Suprapubic skin (tissue), 4 donors: ENCODE measurements at regions not wholly inside any gene's neighbourhood (a gene's known extent, or its start where the extent isn't known, plus 50 kb on each side); places are given as distances from the start of the nearest gene placed in this dataset.

Experiments used
- DNase-seq, 2 donors: peaks; one replicate each; pipeline ENCODE4 v3.0.0-alpha.2; 2019; ENCODE audit warnings: low spot score in 2 of 2
- H3K27ac ChIP-seq: fragments of 200-600 bp; sonication (generic); one replicate; pipeline ENCODE4 v1.5.1; 2019
- H3K27me3 ChIP-seq: fragments of 200-600 bp; sonication (generic); one replicate; pipeline ENCODE4 v1.5.1; 2019
- H3K36me3 ChIP-seq: fragments of 200-600 bp; sonication (generic); one replicate; pipeline ENCODE4 v1.5.1; 2019
- H3K4me1 ChIP-seq: fragments of 200-600 bp; sonication (generic); one replicate; pipeline ENCODE4 v1.5.1; 2019
- H3K4me3 ChIP-seq: fragments of 200-600 bp; sonication (generic); one replicate; pipeline ENCODE4 v1.5.1; 2019; ENCODE audit warnings: mild to moderate bottlenecking
- H3K9me3 ChIP-seq: fragments of 200-600 bp; sonication (generic); one replicate; pipeline ENCODE4 v1.5.1; 2019
- CTCF ChIP-seq, 2 donors: fragments of 200-600 bp in 1 of 2; fragments of 450-650 bp in 1 of 2; sonication (generic) in 1 of 2; IDR thresholded peaks; one replicate each; pipeline ENCODE4 v1.5.1; 2016 to 2019; ENCODE audit warnings: antibody characterized with exemption in 2 of 2, mild to moderate bottlenecking in 1 of 2, moderate library complexity in 1 of 2
- EP300 ChIP-seq: sonication (generic); formaldehyde crosslinking; IDR thresholded peaks from one replicate; pipeline ENCODE4 v1.6.1; 2017; ENCODE audit warnings: antibody characterized with exemption
- POLR2A ChIP-seq, 2 donors: fragments of 450-650 bp; IDR thresholded peaks; one replicate each; pipeline ENCODE4 v1.6.1; 2017; ENCODE audit warnings: antibody characterized with exemption in 2 of 2, mild to moderate bottlenecking in 2 of 2, moderate library complexity in 2 of 2
- POLR2AphosphoS5 ChIP-seq, 3 donors: sonication (generic); formaldehyde crosslinking; IDR thresholded peaks; one replicate each; pipeline ENCODE4 v1.6.1; 2017; ENCODE audit warnings: antibody characterized with exemption in 3 of 3
- WGBS: methylation state at CpG from one replicate; pipeline ENCODE4 v1.1.5; 2018; 5-methylcytosine and 5-hydroxymethylcytosine counted together

- no peak for DNase-seq
- no peak for TF ChIP-seq EP300
- TF ChIP-seq CTCF (IDR thresholded peaks at IDR 0.05), result no peak
- TF ChIP-seq POLR2AphosphoS5 (IDR thresholded peaks at IDR 0.05), result no peak
- H3K36me3 ChIP-seq, result no peaks in the 10 kb centered on the region
- no peak overlapping the region for H3K27ac ChIP-seq
- H3K4me3 ChIP-seq, result no peak overlapping the region
- H3K9me3 ChIP-seq, result no peaks in the 10 kb centered on the region
- no peaks in the 10 kb centered on the region for H3K27me3 ChIP-seq
- 67% methylated on average over 4 of the region's 4 CpGs for WGBS
- no peaks in the 10 kb centered on the region for H3K4me1 ChIP-seq
These were observed 398.4 kb downstream of the PPP3CA start for GRCh38 chr4:100948911-100949310.

- H3K4me1 ChIP-seq, result no peaks in the 10 kb centered on the region
- TF ChIP-seq EP300 (no peak), POLR2AphosphoS5 (IDR thresholded peaks at IDR 0.05) (no peak)
- H3K9me3 ChIP-seq, result no peaks in the 10 kb centered on the region
- H3K27me3 ChIP-seq, result no peaks in the 10 kb centered on the region
- no peaks in the 10 kb centered on the region for H3K36me3 ChIP-seq
- no peak overlapping the region for H3K27ac ChIP-seq
- H3K4me3 ChIP-seq, result no peak overlapping the region
- DNase-seq, result no peak
These were observed 401.5 kb downstream of the PPP3CA start for GRCh38 chr4:100945789-100946188.

- no peak for DNase-seq
- Histone ChIP-seq H3K36me3 (no peaks in the 10 kb centered on the region), H3K9me3 (no peaks in the 10 kb centered on the region), H3K27ac (no peak overlapping the region), H3K4me1 (peaks cover 2% of the 10 kb centered on the region), H3K4me3 (no peak overlapping the region), H3K27me3 (no peaks in the 10 kb centered on the region)
- 100% methylated on average over 2 of the region's 2 CpGs for WGBS
- TF ChIP-seq POLR2AphosphoS5 (IDR thresholded peaks at IDR 0.05) (no peak), CTCF (IDR thresholded peaks at IDR 0.05) (no peak), POLR2A (IDR thresholded peaks at IDR 0.05) (no peak), EP300 (no peak)
These were observed 408.6 kb downstream of the PPP3CA start for GRCh38 chr4:100938698-100939097.

- H3K9me3 ChIP-seq, result no peaks in the 10 kb centered on the region
- H3K36me3 ChIP-seq, result no peaks in the 10 kb centered on the region
- H3K27ac ChIP-seq, result no peak overlapping the region
- peaks cover 14% of the 10 kb centered on the region for H3K4me1 ChIP-seq
- no peaks in the 10 kb centered on the region for H3K27me3 ChIP-seq
- TF ChIP-seq EP300 (no peak), CTCF (IDR thresholded peaks at IDR 0.05) (no peak), POLR2AphosphoS5 (IDR thresholded peaks at IDR 0.05) (no peak), POLR2A (IDR thresholded peaks at IDR 0.05) (no peak)
- DNase-seq, result no peak
- H3K4me3 ChIP-seq, result no peak overlapping the region
- 54% methylated on average over 4 of the region's 4 CpGs for WGBS
These were observed 410.5 kb downstream of the PPP3CA start for GRCh38 chr4:100936661-100937375.

GRCh38 chr4:100935090-100935489, 412.2 kb downstream of the PPP3CA start:
- 61% methylated on average over 1 of the region's 1 CpG for WGBS
- TF ChIP-seq POLR2AphosphoS5 (IDR thresholded peaks at IDR 0.05) (no peak), CTCF (IDR thresholded peaks at IDR 0.05) (peak in 1 of 2 donors; percentile 3), EP300 (no peak), POLR2A (IDR thresholded peaks at IDR 0.05) (no peak)
- no peak overlapping the region for H3K27ac ChIP-seq

GRCh38 chr4:100933628-100934027, 413.7 kb downstream of the PPP3CA start:
- Histone ChIP-seq H3K4me3 (no peak overlapping the region), H3K36me3 (no peaks in the 10 kb centered on the region), H3K27me3 (no peaks in the 10 kb centered on the region), H3K9me3 (no peaks in the 10 kb centered on the region), H3K27ac (no peak overlapping the region), H3K4me1 (peaks cover 14% of the 10 kb centered on the region)
- WGBS, result 80% methylated on average over 4 of the region's 4 CpGs
- no peak for TF ChIP-seq POLR2A (IDR thresholded peaks at IDR 0.05)
- TF ChIP-seq EP300, result no peak
- TF ChIP-seq POLR2AphosphoS5 (IDR thresholded peaks at IDR 0.05), result no peak
- no peak for TF ChIP-seq CTCF (IDR thresholded peaks at IDR 0.05)
- DNase-seq, result no peak

More at GRCh38 chr4:100935090-100935489, 412.2 kb downstream of the PPP3CA start:
- DNase-seq, result no peak
- Histone ChIP-seq H3K27me3 (no peaks in the 10 kb centered on the region), H3K4me1 (peaks cover 14% of the 10 kb centered on the region), H3K4me3 (no peak overlapping the region), H3K9me3 (no peaks in the 10 kb centered on the region), H3K36me3 (no peaks in the 10 kb centered on the region)
